Liver (tissue), 8 donors: ENCODE measurements at regions not wholly inside any gene's neighbourhood (a gene's known extent, or its start where the extent isn't known, plus 50 kb on each side); places are given as distances from the start of the nearest gene placed in this dataset.

Experiments
- DNase-seq: peaks from one replicate; pipeline ENCODE4 v3.0.0-alpha.2; 2017; ENCODE audit warnings: low spot score
- H3K27ac ChIP-seq, 2 donors: one replicate each; pipeline ENCODE4 v1.7.0; 2013; ENCODE audit warnings: inconsistent platforms in 2 of 2, low read length in 2 of 2, control low read depth in 1 of 2, low read depth in 1 of 2, mild to moderate bottlenecking in 1 of 2
- H3K27me3 ChIP-seq, 4 donors: one replicate each; pipeline versions ENCODE4 v1.6.1 to v1.7.0; 2013; ENCODE audit warnings: low read length in 3 of 4, inconsistent platforms in 1 of 4, mild to moderate bottlenecking in 1 of 4, moderate library complexity in 1 of 4; ENCODE audit not compliant: control insufficient read depth in 4 of 4, insufficient read depth in 4 of 4
- H3K36me3 ChIP-seq, 4 donors: one replicate each; pipeline versions ENCODE4 v1.6.1 to v1.7.0; 2013; ENCODE audit warnings: low read length in 3 of 4, mild to moderate bottlenecking in 3 of 4, low read depth in 1 of 4, moderate library complexity in 1 of 4; ENCODE audit not compliant: control insufficient read depth in 4 of 4, insufficient read depth in 3 of 4
- H3K4me1 ChIP-seq, 4 donors: one replicate each; pipeline versions ENCODE4 v1.6.1 to v1.7.0; 2013; ENCODE audit warnings: low read length in 3 of 4, mild to moderate bottlenecking in 3 of 4, moderate library complexity in 1 of 4; ENCODE audit not compliant: control insufficient read depth in 4 of 4, insufficient read depth in 4 of 4
- H3K4me3 ChIP-seq, 3 donors: one replicate each; pipeline versions ENCODE4 v1.6.1 to v1.7.0; 2013; ENCODE audit warnings: low read length in 3 of 3, control low read depth in 1 of 3, low read depth in 1 of 3, mild to moderate bottlenecking in 1 of 3
- H3K9ac ChIP-seq, 2 donors: one replicate each; pipeline ENCODE4 v1.7.0; 2013; ENCODE audit warnings: low read length in 2 of 2, mild to moderate bottlenecking in 2 of 2, moderate library complexity in 2 of 2, control low read depth in 1 of 2, low read depth in 1 of 2
- H3K9me3 ChIP-seq, 4 donors: one replicate each; pipeline versions ENCODE4 v1.6.1 to v1.7.0; 2013; ENCODE audit warnings: low read length in 3 of 4; ENCODE audit not compliant: control insufficient read depth in 4 of 4
- ATF3 ChIP-seq: IDR thresholded peaks from 2 replicates; pipeline ENCODE4 v1.6.1; 2016; ENCODE audit warnings: antibody characterized with exemption
- CTCF ChIP-seq: fragments of 150-350 bp; IDR thresholded peaks from 2 replicates; pipeline ENCODE4 v1.5.1; 2017; ENCODE audit warnings: improper control_type of control experiment, low read depth, low read length; ENCODE audit not compliant: missing input control
- EGR1 ChIP-seq, 2 donors: IDR thresholded peaks; 2 replicates each; pipeline ENCODE4 v1.6.1; 2016 to 2018; ENCODE audit warnings: antibody characterized with exemption in 2 of 2, low read depth in 2 of 2
- FOXA1 ChIP-seq: IDR thresholded peaks from 2 replicates; pipeline ENCODE4 v1.6.1; 2016; ENCODE audit warnings: antibody characterized with exemption
- FOXA2 ChIP-seq: IDR thresholded peaks from 2 replicates; pipeline ENCODE4 v1.6.1; 2016; ENCODE audit warnings: antibody characterized with exemption
- GABPA ChIP-seq, 2 donors: IDR thresholded peaks in 1 of 2; conservative IDR thresholded peaks in 1 of 2; 2 replicates each; pipeline ENCODE4 v1.6.1; 2016; ENCODE audit warnings: antibody characterized with exemption in 2 of 2, mild to moderate bottlenecking in 1 of 2, moderate library complexity in 1 of 2
- HNF4A ChIP-seq, 2 donors: conservative IDR thresholded peaks; 2 replicates each; pipeline ENCODE4 v1.6.1; 2016; ENCODE audit warnings: antibody characterized with exemption in 2 of 2, mild to moderate bottlenecking in 2 of 2
- HNF4G ChIP-seq: IDR thresholded peaks from 2 replicates; pipeline ENCODE4 v1.6.1; 2016; ENCODE audit warnings: antibody characterized with exemption
- JUND ChIP-seq, 2 donors: IDR thresholded peaks; 2 replicates each; pipeline ENCODE4 v1.6.1; 2016; ENCODE audit warnings: antibody characterized with exemption in 2 of 2
- NR2F2 ChIP-seq: IDR thresholded peaks from 2 replicates; pipeline ENCODE4 v1.6.1; 2016; ENCODE audit warnings: antibody characterized with exemption
- RAD21 ChIP-seq, 2 donors: IDR thresholded peaks; 2 replicates each; pipeline ENCODE4 v1.6.1; 2016; ENCODE audit warnings: antibody characterized with exemption in 2 of 2, mild to moderate bottlenecking in 2 of 2
- REST ChIP-seq: IDR thresholded peaks from 2 replicates; pipeline ENCODE4 v1.6.1; 2016; ENCODE audit warnings: antibody characterized with exemption, mild to moderate bottlenecking
- RXRA ChIP-seq, 2 donors: IDR thresholded peaks; 2 replicates each; pipeline ENCODE4 v1.6.1; 2017 to 2018; ENCODE audit warnings: antibody characterized with exemption in 2 of 2, mild to moderate bottlenecking in 1 of 2
- SP1 ChIP-seq: IDR thresholded peaks from 2 replicates; pipeline ENCODE4 v1.6.1; 2018; ENCODE audit warnings: antibody characterized with exemption, mild to moderate bottlenecking
- TAF1 ChIP-seq: conservative IDR thresholded peaks from 2 replicates; pipeline ENCODE4 v1.6.1; 2016; ENCODE audit warnings: antibody characterized with exemption, mild to moderate bottlenecking
- YY1 ChIP-seq: IDR thresholded peaks from 2 replicates; pipeline ENCODE4 v1.6.1; 2016; ENCODE audit warnings: antibody characterized with exemption, mild to moderate bottlenecking
- ZBTB33 ChIP-seq: IDR thresholded peaks from 2 replicates; pipeline ENCODE4 v1.6.1; 2016; ENCODE audit warnings: antibody characterized with exemption
- WGBS: extraction: QIAGEN DNeasy Blood & Tissue Kit; methylation state at CpG from one replicate; pipeline ENCODE4 v1.1.7; 2013; 5-methylcytosine and 5-hydroxymethylcytosine counted together
- TF ChIP-seq, protein P1 (sequence below): IDR thresholded peaks from 2 replicates; pipeline ENCODE4 v1.6.1; 2016; ENCODE audit warnings: antibody characterized with exemption
- donor health status: healthy.
- donor health status: healthy.
- donor health status: healthy.
- donor health status: healthy.
- donor health status: healthy.

DNA sequence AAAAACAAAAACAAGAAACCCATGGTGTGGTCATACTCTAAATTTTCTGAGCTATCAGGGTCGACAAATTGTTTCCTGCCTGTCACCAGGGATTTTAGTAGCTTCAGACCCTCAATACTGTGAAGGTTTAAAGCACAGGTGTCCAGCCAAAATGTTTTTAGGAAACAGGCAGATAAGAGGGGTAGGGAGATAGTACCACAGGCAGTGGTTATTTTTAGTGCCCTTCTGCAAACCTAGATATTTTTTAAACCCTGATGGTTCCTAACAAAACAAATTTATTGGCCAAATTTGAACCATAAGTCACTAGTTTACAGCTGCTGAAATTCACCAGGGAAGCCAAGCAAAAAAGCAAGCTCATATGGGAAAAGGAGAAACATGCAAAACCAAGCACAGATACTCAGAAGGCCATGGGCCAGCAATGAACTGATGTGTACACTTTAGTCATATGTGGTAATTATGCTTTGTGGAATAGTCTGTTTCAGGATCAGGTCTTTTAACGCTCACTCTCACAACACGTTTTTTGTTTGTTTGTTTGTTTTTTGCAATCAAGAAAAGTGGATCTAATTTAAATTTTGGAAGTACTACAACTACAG is 156.8 kb upstream of the STK17B start:
- no peak for TF ChIP-seq EGR1 (IDR thresholded peaks at IDR 0.05; ENCODE audit: low read depth in 2 of 2)
- no peak for TF ChIP-seq ZBTB33
- TF ChIP-seq RAD21 (IDR thresholded peaks at IDR 0.05), result no peak
- no peak for TF ChIP-seq RXRA (IDR thresholded peaks at IDR 0.05)
- no peak for TF ChIP-seq YY1
- TF ChIP-seq FOXA2, result no peak
- no peak for TF ChIP-seq SP1
- TF ChIP-seq ATF3, result no peak
- no peak for TF ChIP-seq FOXA1
- no peak for TF ChIP-seq HNF4A (conservative IDR thresholded peaks at IDR 0.05)
- TF ChIP-seq, protein P1, sequence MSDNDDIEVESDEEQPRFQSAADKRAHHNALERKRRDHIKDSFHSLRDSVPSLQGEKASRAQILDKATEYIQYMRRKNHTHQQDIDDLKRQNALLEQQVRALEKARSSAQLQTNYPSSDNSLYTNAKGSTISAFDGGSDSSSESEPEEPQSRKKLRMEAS, result no peak
- TF ChIP-seq HNF4G, result no peak
- TF ChIP-seq TAF1, result no peak
- TF ChIP-seq NR2F2, result no peak
- TF ChIP-seq GABPA (IDR thresholded peaks at IDR 0.05 in 1 of 2, conservative IDR thresholded peaks at IDR 0.05 in 1 of 2), result no peak
- TF ChIP-seq REST, result no peak
- no peak for TF ChIP-seq JUND (IDR thresholded peaks at IDR 0.05)
- TF ChIP-seq CTCF, result no peak
- Histone ChIP-seq H3K36me3 (no peaks in the 10 kb centered on the region), H3K9me3 (no peaks in the 10 kb centered on the region), H3K4me1 (no peaks in the 10 kb centered on the region), H3K27me3 (no peaks in the 10 kb centered on the region), H3K9ac (no peak overlapping the region), H3K4me3 (no peak overlapping the region), H3K27ac (no peak overlapping the region)
- WGBS, result 69% methylated on average over 3 of the region's 3 CpGs
- DNase-seq, result no peak
